Brain microvascular endothelial cell (primary cell): ENCODE measurements at regions not wholly inside any gene's neighbourhood (a gene's known extent, or its start where the extent isn't known, plus 50 kb on each side); places are given as distances from the start of the nearest gene placed in this dataset.

Experiments used
- DNase-seq: peaks from one replicate; pipeline ENCODE4 v3.0.0-alpha.2; 2020
- H3K27ac ChIP-seq: fragments of 250-450 bp; sonication (Bioruptor Pico); 2 replicates; pipeline ENCODE4 v1.5.1; 2020; ENCODE audit warnings: mild to moderate bottlenecking, moderate library complexity
- H3K27me3 ChIP-seq: fragments of 250-450 bp; sonication (Bioruptor Pico); replicated peaks from 2 replicates; pipeline ENCODE4 v1.5.1; 2020; ENCODE audit warnings: mild to moderate bottlenecking
- H3K36me3 ChIP-seq: fragments of 250-450 bp; sonication (Bioruptor Pico); replicated peaks from 2 replicates; pipeline ENCODE4 v1.5.1; 2020; ENCODE audit warnings: mild to moderate bottlenecking
- H3K4me3 ChIP-seq: 2 replicates; pipeline ENCODE4 v1.5.1; 2011; ENCODE audit warnings: low read depth, mild to moderate bottlenecking, control low read depth, low read length, moderate library complexity
- CTCF ChIP-seq: IDR thresholded peaks from 2 replicates; pipeline ENCODE4 v1.5.1; 2011; ENCODE audit warnings: low read depth, mild to moderate bottlenecking, moderate library complexity, low read length, control low read depth, inconsistent platforms; ENCODE audit errors: missing control alignments
- in situ Hi-C: cut with HindIII; loops from 2 replicates; pipeline ENCODE4 v1.10.0; 2017; ENCODE audit warnings: low sequenced_read_pairs, low pct_ligation_motif_present

- no peak for DNase-seq
- in situ Hi-C loops, result no loop called here
- no peak for TF ChIP-seq CTCF
- H3K4me3 ChIP-seq, result no peak overlapping the region
- no peak overlapping the region for H3K27ac ChIP-seq
- H3K27me3 ChIP-seq, result no peaks in the 10 kb centered on the region
- no peaks in the 10 kb centered on the region for H3K36me3 ChIP-seq
Observed at GRCh38 chr12:14275111-14275510, 90.4 kb upstream of the ATF7IP start.

- H3K4me3 ChIP-seq, result no peak overlapping the region
- no peak for TF ChIP-seq CTCF
- no peak overlapping the region for H3K27ac ChIP-seq
- H3K36me3 ChIP-seq, result no peaks in the 10 kb centered on the region
- in situ Hi-C loops, result no loop called here
- no peak for DNase-seq
- H3K27me3 ChIP-seq, result no peaks in the 10 kb centered on the region
Observed at GRCh38 chr12:14275886-14276285, 89.6 kb upstream of the ATF7IP start.

GRCh38 chr12:14278294-14278953 lies 87.1 kb upstream of the ATF7IP start:
- TF ChIP-seq CTCF, result no peak
- H3K27ac ChIP-seq, result no peak overlapping the region
- no peaks in the 10 kb centered on the region for H3K27me3 ChIP-seq
- in situ Hi-C loops, result no loop called here
- no peak for DNase-seq
- H3K36me3 ChIP-seq, result no peaks in the 10 kb centered on the region
- no peak overlapping the region for H3K4me3 ChIP-seq

- Histone ChIP-seq H3K36me3 (no peaks in the 10 kb centered on the region), H3K27ac (no peak overlapping the region), H3K4me3 (no peak overlapping the region), H3K27me3 (no peaks in the 10 kb centered on the region)
- in situ Hi-C loops, result no loop called here
- no peak for DNase-seq
- no peak for TF ChIP-seq CTCF
Observed at GRCh38 chr12:14279845-14280244, 85.6 kb upstream of the ATF7IP start.

- no peak for DNase-seq
- Histone ChIP-seq H3K27me3 (no peaks in the 10 kb centered on the region), H3K4me3 (no peak overlapping the region), H3K36me3 (no peaks in the 10 kb centered on the region), H3K27ac (no peak overlapping the region)
- in situ Hi-C loops, result no loop called here
- no peak for TF ChIP-seq CTCF
Observed at GRCh38 chr12:14280921-14281320, 84.6 kb upstream of the ATF7IP start.

- Histone ChIP-seq H3K27me3 (no peaks in the 10 kb centered on the region), H3K27ac (no peak overlapping the region), H3K36me3 (no peaks in the 10 kb centered on the region), H3K4me3 (no peak overlapping the region)
- in situ Hi-C loops, result no loop called here
- DNase-seq, result no peak
- TF ChIP-seq CTCF, result no peak
Observed at GRCh38 chr12:14281539-14281938, 83.9 kb upstream of the ATF7IP start.
